ENCODE measurements at regions not wholly inside any gene's neighbourhood (a gene's known extent, or its start where the extent isn't known, plus 50 kb on each side); places are given as distances from the start of the nearest gene placed in this dataset.

DNA sequence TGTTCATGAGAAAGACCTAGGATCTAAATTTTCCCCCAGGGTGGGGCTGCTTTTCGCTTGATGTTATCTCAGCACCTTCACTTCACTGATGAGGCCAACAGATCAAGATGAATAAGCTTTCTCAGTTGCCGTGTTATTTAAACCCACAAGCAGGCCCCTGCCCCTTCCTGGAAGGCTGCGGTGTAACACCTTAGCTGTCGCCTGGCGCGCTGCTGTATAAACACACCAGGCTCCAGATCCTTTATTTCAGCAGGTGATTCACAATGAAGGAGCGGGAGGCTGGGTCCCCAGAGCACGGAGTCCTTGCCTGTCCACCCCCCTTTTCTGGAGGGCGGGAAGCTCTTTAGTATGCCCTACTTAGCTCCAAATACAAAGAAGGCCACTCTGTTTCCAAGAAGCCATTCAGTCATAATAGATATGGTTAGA lies 515.4 kb downstream of the FUT8 start:
- TF ChIP-seq ZFX (IDR thresholded peaks at IDR 0.05): no peak
- TF ChIP-seq, protein P1, sequence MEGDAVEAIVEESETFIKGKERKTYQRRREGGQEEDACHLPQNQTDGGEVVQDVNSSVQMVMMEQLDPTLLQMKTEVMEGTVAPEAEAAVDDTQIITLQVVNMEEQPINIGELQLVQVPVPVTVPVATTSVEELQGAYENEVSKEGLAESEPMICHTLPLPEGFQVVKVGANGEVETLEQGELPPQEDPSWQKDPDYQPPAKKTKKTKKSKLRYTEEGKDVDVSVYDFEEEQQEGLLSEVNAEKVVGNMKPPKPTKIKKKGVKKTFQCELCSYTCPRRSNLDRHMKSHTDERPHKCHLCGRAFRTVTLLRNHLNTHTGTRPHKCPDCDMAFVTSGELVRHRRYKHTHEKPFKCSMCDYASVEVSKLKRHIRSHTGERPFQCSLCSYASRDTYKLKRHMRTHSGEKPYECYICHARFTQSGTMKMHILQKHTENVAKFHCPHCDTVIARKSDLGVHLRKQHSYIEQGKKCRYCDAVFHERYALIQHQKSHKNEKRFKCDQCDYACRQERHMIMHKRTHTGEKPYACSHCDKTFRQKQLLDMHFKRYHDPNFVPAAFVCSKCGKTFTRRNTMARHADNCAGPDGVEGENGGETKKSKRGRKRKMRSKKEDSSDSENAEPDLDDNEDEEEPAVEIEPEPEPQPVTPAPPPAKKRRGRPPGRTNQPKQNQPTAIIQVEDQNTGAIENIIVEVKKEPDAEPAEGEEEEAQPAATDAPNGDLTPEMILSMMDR (conservative IDR thresholded peaks at IDR 0.05): no peak
- H3K27ac ChIP-seq: no peak overlapping the region

- no peak overlapping the region for H3K27ac ChIP-seq
- TF ChIP-seq ZFX (IDR thresholded peaks at IDR 0.05): no peak
- TF ChIP-seq, protein P1 (conservative IDR thresholded peaks at IDR 0.05): no peak
Measured at GRCh38 chr14:65928995-65929394, 516.5 kb downstream of the FUT8 start.

- H3K27ac ChIP-seq: no peak overlapping the region
- TF ChIP-seq, protein P1 (conservative IDR thresholded peaks at IDR 0.05): no peak
- TF ChIP-seq ZFX (IDR thresholded peaks at IDR 0.05): no peak
Measured at GRCh38 chr14:65933400-65934069, 521.0 kb downstream of the FUT8 start.

DNA sequence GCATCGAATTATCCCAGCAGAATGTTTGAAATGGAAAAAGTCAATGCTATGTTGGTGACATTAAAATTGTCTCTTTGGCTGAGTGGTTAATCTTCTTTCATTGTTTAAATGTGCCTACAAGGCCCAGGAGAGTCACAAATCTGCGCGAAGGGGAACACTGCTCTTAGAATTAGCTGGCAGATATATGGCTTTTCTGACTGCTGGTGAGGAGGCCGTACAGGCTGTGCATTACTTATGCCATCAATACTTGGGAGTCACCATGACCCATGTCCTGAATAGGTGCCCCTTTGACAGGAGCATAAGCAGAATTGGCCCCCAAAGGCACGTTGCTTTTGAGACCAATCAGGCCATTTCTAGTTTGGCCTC lies 521.5 kb downstream of the FUT8 start:
- H3K27ac ChIP-seq: no peak overlapping the region

DNA sequence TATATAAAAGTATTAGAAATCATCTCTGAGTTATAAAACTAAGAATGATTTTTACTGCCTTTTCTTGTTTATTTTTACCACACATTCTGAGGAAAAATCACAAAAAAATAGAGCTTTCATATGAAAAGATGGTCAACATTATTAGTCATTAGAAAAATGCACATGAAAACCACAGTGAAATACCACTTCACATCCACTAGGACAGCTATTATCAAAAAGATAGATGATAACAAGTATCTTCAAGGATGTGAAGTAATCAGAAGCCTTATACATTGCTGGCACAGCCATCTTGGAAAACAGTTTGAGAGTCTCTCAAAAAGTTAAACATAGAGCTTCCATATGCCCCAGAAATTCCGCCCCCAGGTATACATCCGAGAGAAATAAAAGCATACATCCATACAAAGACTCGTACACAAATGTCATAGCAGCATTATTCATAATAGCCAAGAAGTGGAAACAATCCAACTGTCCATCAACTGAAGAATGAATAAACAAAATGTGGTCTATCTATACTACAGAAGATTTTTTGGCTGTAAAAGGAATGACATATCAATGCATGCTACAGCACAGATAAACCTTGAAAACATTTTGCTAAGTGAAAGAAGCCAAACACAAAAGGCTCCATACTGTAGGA lies 523.9 kb downstream of the FUT8 start:
- no peak for TF ChIP-seq ZFX (IDR thresholded peaks at IDR 0.05)
- TF ChIP-seq, protein P1 (conservative IDR thresholded peaks at IDR 0.05): no peak
- no peak overlapping the region for H3K27ac ChIP-seq

More for the DNA sequence above, 521.5 kb downstream of the FUT8 start:
- TF ChIP-seq, protein P1 (conservative IDR thresholded peaks at IDR 0.05): no peak
- TF ChIP-seq ZFX (IDR thresholded peaks at IDR 0.05): no peak

DNA sequence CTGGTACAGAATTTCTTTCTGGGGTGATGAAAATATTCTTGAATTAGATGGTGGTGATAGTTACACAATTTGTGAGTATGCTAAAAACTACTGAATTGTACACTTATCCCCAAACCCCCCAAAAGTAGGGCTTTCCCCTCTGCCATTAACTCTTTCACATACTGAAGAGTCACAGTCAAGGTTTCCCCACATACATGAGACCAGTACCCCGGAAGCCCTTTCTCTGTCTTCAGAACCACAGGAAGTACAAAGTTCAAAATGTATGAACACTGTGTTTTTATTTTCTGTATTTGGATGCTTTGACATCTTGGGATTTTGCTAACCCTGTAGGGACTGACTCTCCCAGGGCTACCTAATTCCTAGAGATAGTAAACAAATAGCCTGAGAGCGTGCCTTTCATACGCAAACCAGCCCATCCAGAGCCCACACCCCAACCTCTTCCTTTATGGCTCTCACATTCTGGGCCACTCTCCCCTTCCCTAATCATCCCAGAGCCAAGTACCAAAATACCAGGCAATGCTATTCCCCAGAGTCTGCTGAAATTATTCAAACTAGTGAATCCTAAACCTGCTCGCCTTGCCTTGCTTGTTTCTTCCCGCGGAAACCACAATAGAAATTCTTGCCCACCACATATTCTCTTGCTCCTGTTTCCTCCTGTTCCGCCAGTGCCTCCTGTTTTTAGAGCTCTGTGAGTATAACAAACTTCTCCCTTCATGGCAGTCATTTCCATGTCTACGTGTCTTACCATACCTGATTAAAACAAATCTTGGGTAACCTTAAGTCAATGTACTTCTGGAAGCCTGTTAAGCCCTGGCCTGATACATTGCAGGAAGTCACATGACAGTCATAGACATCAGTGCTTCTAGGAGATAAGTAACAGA lies 524.8 kb downstream of the FUT8 start:
- no peak for TF ChIP-seq ZFX (IDR thresholded peaks at IDR 0.05)
- TF ChIP-seq, protein P1 (conservative IDR thresholded peaks at IDR 0.05): no peak

DNA sequence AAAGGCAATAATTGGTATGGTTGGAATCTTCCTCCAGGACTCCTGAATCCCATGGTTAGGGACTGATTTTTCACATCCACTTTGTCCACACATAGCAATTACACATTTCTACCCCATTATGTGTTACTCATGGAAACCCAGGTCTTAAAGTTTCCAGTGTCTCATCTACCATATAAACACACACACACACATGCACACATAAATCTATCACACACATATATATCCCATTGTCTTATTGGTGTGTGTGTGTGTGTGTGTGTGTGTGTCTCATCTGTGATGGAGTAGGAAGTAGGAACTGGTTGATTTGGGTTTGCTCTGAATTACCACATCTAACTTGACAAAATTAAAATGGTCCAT lies 525.4 kb downstream of the FUT8 start:
- H3K27ac ChIP-seq: no peak overlapping the region
- TF ChIP-seq, protein P1 (conservative IDR thresholded peaks at IDR 0.05): no peak
- no peak for TF ChIP-seq ZFX (IDR thresholded peaks at IDR 0.05)

More for the DNA sequence above, 524.8 kb downstream of the FUT8 start:
- no peak overlapping the region for H3K27ac ChIP-seq
